ENCODE measurements at regions not wholly inside any gene's neighbourhood (a gene's known extent, or its start where the extent isn't known, plus 50 kb on each side); places are given as distances from the start of the nearest gene placed in this dataset.
"Not testable (repeated sequence)": the region's sequence is repeated elsewhere in the genome, so short reads cannot be mapped to it uniquely, and the experiment has no call there.

DNA sequence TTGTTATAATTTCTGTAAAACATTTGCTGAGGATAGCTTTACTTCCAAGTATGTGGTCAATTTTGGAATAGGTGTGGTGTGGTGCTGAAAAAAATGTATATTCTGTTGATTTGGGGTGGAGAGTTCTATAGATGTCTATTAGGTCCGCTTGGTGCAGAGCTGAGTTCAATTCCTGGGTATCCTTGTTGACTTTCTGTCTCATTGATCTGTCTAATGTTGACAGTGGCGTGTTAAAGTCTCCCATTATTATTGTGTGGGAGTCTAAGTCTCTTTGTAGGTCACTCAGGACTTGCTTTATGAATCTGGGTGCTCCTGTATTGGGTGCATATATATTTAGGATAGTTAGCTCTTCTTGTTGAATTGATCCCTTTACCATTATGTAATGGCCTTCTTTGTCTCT is 56.4 kb upstream of the EHBP1 start:
- TF ChIP-seq, protein P1, sequence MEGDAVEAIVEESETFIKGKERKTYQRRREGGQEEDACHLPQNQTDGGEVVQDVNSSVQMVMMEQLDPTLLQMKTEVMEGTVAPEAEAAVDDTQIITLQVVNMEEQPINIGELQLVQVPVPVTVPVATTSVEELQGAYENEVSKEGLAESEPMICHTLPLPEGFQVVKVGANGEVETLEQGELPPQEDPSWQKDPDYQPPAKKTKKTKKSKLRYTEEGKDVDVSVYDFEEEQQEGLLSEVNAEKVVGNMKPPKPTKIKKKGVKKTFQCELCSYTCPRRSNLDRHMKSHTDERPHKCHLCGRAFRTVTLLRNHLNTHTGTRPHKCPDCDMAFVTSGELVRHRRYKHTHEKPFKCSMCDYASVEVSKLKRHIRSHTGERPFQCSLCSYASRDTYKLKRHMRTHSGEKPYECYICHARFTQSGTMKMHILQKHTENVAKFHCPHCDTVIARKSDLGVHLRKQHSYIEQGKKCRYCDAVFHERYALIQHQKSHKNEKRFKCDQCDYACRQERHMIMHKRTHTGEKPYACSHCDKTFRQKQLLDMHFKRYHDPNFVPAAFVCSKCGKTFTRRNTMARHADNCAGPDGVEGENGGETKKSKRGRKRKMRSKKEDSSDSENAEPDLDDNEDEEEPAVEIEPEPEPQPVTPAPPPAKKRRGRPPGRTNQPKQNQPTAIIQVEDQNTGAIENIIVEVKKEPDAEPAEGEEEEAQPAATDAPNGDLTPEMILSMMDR (IDR thresholded peaks at IDR 0.05) = not testable (repeated sequence)
- not testable (repeated sequence) for TF ChIP-seq POLR2A (IDR thresholded peaks at IDR 0.05)

Measured in uterus (tissue), 2 donors.